ENCODE measurements at regions not wholly inside any gene's neighbourhood (a gene's known extent, or its start where the extent isn't known, plus 50 kb on each side); places are given as distances from the start of the nearest gene placed in this dataset.

DNA sequence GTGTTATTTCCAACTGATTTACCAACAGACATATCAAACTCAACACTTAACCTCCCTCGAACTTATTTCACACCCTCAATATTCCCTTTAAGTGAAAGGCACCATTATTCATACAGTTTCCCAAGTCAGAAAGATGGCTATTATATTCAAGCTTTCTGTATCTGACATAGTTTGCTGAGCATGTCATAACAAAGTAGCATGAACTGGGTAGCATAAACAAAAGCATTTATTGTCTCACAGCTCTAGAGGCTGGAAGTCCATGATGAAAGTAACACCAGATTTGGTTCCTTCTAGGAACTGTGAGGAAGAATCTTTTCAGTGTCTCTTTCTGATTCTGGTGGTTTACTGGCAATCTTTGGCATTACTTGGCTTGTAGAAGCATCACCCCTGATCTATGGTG is 1388.6 kb downstream of the TECRL start:
- no peak for DNase-seq

DNA sequence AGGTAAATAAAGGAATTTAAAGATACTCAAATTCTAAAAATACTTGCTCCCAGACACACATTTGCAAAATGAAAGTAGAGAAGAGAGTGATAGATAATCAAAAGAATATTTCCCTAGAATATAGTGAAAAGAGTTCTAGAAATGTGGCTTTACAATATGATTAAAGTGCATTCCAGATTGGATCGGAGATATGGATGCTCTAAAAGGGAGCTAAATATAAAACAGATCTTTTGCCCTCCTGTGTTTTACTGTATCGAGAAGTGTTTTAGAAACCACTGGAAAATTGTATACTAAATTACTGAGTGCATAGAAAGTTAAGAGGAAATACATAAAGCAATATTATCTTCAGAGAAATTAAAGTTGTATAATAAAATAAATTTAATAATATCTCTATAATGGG is 1392.0 kb downstream of the TECRL start:
- DNase-seq = no peak

DNA sequence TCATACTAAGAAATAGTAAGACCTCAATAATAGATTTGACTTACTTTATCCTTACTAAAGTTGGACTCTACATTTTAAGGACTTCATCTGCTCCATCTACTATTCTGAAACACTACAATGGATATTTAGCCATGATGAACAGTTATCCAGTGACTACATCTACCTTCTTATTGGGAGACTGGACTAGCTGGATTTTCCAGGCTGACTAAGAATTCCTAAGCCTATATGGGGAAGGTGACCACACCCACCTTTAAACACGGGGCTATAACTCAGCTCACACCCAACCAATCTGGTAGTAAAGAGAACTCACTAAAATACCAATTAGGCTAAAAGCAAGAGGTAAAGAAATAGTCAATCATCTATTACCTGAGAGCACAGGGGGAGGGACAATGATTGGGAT is 1438.4 kb downstream of the TECRL start:
- no peak for DNase-seq

DNA sequence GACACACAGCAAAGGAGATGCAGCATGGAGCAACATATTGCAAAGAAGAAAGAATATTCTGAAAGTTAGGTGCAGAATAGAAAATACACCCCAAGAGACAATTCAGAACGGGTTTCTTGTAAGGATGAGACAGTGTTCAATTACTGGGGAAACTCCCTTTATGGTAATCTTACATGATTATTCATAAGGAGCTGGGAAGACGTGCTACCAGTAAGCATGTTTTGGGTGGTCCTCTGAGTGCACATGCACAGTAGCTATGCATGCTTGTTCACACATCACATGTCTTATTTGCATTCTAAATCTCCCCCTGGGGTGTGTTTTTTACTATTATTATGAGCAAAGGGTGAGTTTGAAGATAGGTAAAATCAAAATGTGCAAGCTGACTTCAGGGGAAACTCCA is 1448.8 kb downstream of the TECRL start:
- no peak for DNase-seq

DNA sequence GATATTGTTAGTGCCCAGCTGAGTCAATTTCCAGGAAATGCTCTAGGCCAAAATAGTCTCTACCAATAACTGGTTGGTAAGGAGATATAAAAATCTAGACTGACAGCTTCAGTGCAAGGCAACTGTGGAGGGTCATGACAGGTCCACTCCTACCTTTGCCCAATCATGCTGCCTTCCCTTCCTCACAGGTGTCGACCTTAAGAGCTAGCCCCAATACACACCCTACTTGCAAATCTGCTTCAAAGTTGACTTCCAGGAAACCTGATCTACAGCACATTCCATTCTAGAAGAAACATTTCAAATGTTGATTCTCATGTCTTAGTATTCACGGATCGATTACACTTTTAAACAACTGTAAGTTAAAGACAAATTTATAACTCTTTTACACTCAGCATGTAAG is 1455.5 kb downstream of the TECRL start:
- DNase-seq = no peak

DNA sequence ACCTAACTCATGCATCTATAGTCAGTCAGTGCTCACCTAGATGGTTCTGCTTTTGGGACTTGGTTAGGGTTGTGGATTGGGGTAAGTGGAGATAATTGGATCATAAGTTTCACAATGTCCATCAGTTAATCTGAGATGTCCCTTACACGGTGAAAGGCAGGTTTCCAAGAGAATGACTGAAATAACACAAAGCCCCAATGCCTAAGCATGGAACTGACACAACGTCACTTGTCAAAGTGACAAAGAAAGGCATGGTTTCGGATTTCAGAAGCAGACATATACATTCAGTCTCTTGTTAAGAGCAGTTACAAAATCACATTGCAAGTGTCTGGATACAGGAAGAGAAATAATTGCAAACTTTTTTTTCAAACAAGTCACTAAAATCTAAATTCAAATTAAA is 1456.9 kb downstream of the TECRL start:
- DNase-seq = no peak

DNA sequence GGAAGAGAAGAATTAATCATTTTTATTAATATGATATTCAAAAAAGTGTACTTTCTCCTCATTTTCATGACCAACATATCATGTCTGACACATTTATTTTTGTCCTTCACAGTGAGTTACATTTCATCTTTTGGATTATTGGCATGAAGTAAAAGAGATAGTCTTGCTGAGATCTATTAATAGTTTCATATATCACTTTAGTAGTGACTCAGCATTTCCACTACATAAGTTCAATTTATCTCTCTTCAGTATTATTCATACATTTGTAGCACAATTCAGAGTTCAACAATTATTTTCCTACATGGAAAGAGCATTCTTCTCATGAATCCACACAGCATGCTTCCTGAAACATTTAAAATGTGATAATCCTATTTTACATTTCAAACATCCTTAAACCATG is 1461.1 kb downstream of the TECRL start:
- DNase-seq = no peak

DNA sequence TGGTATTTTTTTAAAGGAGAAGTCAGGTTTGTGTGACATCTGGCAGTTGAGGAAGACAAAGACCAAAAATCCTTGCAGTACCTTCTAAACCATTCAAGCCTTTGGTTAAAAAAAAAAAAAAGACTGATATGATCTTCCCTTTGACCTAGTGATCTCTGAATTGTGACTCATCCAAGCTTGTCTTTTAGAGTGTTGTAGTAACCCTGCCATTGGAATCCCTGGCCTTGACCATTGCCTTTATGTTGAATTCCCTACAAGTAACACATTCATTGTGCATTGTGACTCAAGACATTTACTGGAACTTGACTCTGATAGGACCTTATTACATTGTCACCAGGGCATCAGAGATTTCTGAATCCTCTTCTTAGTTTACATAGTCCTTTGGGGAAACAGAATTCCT is 1469.0 kb downstream of the TECRL start:
- no peak for DNase-seq

DNA sequence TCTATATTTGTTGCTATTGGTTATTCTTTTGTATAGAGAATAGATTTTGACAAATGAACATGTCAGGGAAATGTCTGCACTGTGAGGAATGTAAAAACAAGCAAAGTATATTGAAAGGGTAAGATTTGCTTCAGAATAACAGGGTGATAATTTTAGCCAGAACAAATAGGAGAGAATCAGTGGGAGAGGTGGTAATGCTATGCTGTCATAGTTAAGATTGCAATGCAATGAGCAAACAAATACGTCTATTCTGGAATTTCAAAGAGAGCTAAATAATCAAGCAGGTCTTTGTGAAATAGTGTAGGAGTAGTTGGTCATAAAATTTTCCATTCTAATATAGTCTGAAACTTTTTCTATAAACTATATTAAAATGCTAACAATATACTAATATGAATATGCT is 1478.4 kb downstream of the TECRL start:
- DNase-seq = no peak

DNA sequence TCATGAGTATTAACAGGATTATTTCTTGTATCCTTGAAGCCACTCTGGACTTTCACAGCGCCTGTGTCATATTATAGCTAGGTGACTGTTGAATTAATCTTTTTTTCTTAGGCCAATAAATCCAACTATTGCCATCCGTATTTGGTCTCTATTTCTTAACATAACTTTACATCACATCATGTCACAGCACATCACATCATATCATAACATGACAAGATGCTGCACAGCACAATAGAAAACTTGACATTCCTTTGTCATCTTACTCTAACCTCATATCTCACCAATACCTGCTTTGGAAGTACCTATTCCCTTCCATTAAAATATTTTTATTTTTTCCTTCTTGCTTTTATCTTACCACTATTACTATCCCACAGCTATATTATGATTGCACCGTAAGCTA is 1480.8 kb downstream of the TECRL start:
- no peak for DNase-seq

DNA sequence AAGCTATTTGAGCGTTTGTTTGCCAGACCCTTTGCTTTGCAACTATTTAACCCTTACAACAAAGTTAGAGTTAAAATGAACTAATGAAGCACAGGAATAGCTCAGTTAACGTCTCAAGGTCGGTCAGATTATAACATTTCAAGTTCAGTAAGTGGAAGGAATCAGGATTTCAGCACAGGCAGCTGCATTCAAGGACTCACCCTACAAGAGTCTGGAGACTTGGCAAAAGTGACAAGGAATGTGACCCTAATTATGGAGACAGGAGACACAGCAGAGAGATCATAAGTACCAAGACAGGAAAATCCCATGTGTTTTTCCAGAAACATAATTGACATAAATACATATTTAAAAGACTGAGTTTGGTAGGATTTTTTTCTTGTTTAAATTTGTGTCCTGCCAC is 1481.7 kb downstream of the TECRL start:
- no peak for DNase-seq

DNA sequence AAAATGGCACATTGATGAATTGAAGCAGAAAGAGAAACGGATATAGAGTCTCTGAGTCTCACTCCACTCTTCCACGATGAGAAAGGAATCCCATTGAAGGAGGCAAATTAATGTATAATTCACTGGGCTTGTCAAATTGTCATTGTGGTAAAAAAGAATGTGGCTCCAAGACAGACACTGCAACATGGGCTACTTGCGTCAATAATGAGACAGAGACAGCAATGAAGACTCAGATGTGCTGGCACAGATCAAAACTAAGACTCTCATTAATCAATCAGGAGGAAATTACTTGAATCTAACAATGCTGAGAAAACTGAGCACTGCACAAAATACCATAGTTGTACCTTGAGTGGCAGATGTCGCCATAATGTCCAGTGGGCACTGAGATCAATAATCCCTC is 1485.5 kb downstream of the TECRL start:
- DNase-seq = no peak

DNA sequence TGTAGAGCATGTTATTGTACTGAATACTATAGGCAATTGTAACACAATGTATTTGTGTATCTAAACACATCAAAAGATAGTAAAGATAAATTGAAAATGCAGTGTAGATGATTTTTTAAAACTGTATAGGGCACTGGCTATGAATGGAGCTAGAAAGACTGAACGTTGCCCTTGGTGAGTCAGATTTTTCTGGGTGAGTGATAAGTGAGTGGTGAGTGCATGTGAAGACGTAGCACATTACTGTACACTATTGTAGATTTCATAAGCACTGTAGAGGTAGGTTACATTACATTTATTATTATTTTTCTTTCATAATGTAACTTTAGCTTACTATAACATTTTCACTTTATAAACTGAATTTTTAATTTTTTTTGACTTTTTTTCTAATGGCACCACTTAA is 1491.6 kb downstream of the TECRL start:
- DNase-seq = no peak

DNA sequence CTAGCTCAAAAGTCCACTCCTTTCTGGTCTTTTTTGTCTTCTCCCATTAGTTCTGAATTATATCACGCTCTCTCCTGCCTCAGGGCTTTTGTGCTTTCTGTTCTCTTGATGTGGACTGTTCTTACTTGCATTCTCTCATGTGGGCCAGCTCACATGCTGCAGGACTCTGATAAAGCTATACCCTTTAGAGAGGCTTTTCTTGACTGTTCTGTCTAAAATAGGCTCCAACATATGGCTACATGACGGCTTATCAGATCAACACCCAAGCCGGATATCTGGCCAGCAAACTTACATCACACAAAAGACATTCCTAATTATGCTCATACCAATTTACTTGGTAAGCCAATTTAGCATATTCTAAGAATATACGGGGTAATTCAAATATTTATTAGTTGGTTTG is 1494.5 kb downstream of the TECRL start:
- no peak for DNase-seq

DNA sequence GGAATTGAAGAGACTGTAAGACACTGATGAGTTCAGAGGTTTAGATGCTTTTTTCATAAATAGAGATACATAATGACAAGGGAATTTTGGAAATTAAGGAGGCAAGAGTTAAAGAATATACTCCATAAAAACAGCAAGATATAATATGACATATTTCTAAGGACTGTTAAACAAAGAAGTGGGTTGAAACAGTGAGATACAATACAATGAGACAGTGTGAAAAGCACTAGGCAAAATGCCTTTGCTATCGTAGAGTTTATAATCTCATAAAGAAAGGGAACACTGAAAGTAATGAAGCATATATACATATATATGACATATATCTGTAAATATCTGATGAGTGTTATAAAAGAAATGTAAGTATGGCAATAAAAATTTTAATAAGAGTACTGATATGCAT is 1496.2 kb downstream of the TECRL start:
- DNase-seq = no peak

DNA sequence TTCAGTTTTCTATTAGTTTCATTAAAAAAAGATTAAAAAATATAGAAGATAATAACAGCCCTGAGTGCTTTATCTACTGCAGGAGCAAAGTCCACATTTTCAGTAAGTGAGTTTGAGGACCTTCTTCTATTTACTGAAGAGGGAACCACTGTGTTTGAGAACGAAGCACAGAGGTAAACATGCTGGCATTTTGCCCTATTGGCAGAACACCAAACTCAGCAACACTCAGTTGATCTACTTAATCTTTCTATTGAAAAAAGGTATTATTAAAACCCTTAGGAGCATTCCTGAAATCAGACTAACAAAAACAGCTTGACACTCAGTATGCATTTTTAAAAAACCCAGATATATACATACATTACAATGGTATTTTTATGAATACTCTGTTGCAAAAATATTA is 1496.7 kb downstream of the TECRL start:
- no peak for DNase-seq

DNA sequence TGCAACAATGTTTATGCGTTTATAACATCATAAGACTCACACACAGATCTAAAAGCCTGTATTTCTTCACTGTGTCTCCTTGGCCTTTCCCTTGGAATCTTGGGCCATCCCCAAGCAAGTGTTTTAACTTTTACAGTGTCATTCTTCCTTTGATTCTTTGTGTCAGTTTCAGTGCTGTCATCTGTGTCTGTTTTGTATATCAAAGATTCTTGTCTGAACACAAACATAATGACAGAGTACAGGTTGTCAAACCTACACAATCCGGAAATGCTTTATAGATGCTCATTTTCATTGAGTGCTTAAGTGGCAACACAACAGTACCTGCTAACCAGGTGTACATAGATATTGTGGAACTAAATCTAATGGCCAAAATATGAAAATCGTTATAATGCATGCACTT is 1500.0 kb downstream of the TECRL start:
- DNase-seq = no peak

DNA sequence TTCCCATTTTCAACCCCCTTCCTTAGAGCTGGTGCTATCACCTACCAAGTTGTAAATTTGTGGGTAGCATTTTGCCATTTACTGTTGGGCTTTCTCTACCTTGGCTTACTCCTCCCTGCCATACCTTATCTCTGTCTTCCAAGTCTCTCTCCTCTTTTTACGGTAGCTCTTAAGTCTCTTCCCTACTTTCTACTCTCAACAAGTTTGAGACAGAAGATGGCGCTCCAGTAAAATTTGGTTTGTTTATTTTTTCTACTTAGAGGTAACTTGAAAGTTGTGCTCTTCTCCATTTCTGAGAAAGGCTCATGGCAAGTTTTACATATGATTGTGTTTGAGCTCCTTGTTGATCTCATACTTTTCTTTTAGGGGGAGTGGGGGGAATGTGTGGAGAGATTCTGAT is 1508.1 kb downstream of the TECRL start:
- DNase-seq = no peak

DNA sequence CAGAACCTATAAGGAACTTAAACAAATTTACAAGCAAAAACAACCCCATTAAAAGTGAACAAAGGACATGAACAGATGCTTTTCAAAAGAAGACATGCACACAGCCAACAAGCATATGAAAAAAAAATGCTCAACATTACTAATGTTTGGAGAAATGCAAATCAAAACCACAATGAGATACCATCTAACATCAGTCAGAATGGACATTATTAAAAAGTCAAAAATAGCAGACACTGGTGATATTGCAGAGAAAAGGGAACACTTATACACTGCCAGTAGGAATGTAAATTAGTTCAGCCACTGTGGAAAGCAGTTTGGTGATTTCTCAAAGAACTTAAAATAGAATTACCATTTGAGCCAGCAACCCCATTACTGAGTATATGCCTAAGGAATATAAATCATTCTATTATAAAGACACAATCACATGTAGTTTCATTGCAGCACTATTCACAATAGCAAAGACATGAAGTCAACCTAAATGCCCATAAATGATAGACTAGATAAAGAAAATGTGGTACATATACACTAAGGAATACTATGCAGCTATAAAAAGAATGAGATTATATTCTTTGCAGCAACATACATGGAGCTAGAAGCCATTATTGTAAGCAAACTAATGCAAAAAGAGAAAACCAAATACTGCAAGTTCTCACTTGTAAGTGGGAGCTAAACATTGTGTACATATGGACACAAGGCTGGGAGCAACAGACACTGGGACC is 1509.4 kb downstream of the TECRL start:
- DNase-seq = no peak

DNA sequence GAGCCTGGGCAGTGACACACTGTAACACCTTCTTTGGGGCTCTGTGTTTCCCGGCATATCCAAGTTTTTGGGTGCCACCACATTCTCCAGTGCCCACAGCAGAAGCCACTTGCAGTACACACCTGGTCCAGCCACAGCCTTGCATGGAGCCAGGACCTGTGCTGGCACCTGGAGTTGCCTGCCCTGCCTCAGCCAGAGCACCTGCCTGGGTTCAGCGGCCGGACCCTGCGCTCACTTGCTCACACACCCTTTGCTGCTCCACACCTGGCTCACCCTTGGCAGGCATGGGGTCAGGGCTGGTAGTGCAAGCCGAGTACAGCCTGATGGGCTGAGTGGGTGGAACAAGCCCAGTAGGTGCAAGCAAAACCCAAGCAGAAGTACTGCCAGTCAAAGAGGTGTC is 1511.1 kb downstream of the TECRL start:
- DNase-seq = no peak

DNA sequence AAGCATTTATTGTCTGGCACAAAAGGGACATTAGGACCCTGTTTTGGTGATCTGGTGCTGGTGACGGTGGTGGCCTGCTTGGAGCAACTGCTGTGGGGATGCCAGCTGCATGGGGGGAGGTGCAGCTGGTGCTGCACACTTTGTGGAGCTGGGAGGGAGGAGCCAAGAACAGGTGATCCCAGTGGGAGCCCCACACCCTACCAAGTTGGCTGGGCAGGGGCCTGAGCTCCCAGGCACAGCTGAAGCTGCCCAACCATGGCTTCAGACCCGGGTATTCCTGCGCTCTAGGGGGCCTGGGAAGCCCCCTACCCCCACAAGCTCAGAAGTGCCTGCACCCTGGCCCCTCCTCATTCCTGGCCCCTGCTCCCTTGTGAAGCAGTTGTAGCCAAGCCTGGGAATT is 1512.5 kb downstream of the TECRL start:
- DNase-seq = no peak

DNA sequence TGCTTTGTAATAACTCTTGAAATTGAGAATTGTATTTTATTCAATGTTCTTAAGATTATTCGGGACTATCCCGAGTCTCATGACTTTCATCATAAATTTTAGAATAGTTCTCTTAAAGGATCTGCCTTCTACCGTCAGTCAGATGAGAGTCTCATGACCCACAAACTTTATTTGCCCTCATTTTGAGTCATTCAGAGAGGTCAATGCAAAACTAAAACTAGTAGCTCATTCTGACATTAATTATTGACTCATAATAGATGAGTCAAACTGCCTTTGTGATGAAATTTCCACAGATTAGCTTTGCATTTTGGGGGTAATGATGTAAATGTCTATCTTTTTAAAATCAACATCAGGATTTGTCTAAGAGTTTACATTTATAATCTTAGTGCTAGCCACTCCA is 1527.3 kb downstream of the TECRL start:
- no peak for DNase-seq

DNA sequence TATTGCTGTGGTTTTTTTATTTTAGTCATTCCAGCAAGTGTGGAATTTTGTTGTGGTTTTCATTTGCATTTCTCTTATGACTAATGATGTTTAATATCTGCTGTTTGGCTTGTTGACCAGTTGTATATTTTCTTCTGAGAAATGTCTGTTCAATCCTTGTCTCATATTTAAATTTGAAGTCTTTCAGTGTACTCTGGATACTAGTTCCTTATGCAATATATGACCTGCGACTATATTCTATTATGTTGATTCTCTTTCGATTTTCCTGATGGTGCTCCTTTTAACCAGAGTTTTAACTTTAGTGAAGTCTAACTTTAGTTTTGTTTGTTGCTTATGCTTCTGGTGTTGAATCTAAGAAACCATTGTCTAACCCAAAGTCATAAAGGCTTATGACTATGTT is 1528.0 kb downstream of the TECRL start:
- DNase-seq = no peak

DNA sequence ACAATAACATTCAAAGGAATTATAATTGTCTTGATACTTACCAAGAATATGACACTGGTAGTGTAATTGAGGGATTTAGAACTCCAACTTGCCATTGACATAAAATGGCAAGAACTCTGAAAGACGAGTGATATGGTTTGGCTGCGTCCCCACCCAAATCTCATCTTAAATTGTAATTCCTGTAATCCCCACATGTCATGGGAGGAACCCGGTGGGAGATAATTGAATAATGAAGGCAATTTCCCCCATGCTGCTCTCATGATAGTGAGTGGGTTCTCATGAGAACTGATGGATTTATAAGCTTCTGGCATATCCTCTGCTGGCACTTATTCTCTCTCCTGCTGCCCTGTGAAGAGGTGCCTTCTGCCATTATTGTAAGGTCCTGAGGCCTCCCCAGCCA is 1536.4 kb downstream of the TECRL start:
- DNase-seq = no peak

DNA sequence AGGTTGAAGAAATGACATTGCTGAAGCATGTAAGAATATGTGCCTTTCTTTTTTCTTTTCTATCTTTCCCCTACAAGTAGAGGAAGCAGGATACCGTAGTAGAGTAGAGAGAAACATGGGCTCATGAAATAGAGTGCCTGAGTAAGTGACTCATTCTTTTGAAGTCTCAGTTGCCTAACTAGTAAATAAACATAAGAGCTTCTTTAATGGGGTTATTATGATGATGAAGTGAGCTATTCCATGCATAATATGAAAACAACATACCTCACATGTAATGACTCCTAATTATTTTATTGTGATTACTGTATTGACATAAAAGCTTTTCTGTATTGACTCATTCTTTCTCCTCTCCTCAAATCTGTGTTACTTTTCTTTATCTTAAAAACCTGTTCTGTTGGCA is 1538.2 kb downstream of the TECRL start:
- no peak for DNase-seq

DNA sequence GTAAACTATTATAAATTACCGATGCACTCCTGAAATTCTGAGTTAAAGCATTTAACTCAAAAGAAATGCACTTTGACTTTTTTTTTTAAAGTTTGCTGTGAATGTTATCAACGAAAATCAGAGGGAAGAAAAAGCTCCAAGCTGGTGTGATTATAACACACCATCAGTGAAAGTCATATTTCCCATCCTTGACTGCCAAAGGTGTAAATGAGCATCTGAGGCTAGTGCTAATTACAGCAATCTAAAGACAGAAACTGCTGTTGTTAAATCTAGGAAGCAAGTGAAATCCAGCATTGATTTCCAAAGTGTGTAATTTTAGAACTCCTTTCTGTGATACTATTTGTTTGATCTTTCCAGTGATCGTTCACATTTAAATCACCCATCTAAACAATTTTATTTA is 1538.8 kb downstream of the TECRL start:
- DNase-seq = no peak
